ELR (cell line): ENCODE measurements at regions not wholly inside any gene's neighbourhood (a gene's known extent, or its start where the extent isn't known, plus 50 kb on each side); places are given as distances from the start of the nearest gene placed in this dataset.
A peak's percentile ranks its signal among the peaks of the same experiment; 100 is the strongest.
"Not testable (repeated sequence)": the region's sequence is repeated elsewhere in the genome, so short reads cannot be mapped to it uniquely, and the experiment has no call there.

Source experiments
- DNase-seq: peaks from one replicate; pipeline ENCODE4 v3.0.0-alpha.2; 2015; ENCODE audit warnings: low read depth

DNA sequence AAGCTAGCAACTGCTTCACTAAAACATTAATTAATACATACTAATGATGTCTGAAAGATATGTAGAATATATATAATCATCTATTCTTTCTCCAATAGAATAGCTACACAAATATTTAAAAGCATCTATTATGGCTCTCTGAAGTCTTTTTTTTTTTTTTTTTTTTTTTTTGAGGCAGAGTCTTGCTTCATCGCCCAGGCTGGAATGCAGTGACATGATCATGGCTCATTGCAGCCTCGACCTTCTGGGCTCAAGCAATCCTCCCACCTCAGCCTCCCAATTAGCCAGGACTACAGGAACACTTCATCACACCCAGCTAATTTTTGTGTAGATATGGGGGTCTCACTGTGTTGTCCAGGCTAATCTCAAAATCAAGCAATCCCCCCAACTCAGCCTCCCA lies 120.4 kb upstream of the KYNU start:
- peak; percentile 43 for DNase-seq

DNA sequence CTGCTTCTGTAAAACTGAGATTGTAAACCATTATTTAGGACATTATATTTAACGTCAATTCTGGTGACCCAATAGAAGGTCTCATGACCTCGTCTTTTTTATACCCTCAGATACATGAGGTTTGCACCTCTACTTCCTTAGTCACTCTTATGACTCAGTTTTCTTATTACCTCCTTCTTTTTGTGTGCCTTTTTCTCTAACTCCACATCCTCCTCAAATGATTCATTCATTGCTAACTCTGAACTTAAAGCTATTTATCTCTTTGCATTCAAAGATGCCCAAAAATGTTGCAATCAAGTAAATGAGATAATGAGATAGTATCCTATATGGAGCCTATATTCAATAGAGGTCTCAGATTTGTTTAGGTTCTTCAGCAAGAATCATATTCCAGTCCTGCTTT lies 121.0 kb upstream of the KYNU start:
- DNase-seq: peak; percentile 90

DNA sequence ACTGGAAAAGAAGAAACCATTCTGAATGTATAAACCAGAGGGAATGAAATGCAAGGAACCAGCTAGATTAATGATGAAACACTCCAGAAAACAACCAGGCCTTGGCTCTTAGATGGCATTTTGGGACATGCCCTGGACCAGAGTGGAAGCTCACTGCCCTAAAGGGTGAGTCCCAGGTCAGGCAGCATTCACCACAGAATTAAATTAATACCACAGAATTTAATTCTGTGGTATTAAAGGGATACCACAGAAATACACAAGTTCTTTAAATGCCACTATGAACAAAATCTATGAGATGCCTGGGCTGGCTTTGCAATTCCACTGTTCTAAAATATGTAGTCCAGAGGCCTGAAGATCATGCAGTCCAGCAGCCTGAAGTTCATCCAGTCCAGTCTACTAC lies 122.3 kb upstream of the KYNU start:
- no peak for DNase-seq

DNA sequence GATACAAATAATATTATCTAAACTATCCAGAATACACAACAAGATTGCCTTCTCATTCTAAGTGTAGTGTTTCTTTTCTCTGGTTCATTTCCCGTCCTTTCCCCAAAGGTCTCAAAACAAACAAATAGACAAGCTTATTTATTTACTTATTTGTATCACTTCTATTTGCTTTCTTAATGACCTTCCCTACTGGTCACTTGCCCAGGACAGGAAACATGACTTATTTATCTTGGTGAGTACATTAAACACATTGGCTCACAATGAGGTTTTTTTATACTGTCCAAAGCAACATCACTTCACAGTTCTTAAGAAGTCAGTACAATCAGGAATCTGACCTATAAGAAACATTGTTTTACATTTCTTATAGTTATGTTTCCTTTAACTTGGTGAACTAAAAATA lies 123.3 kb upstream of the KYNU start:
- DNase-seq: no peak

DNA sequence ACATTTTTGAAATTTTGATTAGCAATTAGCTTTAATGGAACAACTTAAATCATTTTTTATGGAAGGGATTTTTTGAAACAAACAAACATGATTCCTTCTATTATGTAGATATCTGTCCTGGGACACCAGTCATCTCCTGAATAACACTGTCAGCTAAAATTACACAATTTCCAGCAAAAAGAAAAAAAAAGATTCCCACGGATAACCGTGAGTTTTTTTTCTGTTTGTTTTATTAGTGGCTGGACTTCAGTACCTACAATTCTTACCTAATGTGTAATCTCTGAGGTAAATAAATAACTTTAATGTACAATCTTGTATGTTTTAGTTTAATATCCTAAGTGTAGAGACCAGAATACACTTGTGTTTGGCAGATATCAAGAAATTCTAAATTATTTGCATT lies 126.6 kb upstream of the KYNU start:
- DNase-seq: no peak

DNA sequence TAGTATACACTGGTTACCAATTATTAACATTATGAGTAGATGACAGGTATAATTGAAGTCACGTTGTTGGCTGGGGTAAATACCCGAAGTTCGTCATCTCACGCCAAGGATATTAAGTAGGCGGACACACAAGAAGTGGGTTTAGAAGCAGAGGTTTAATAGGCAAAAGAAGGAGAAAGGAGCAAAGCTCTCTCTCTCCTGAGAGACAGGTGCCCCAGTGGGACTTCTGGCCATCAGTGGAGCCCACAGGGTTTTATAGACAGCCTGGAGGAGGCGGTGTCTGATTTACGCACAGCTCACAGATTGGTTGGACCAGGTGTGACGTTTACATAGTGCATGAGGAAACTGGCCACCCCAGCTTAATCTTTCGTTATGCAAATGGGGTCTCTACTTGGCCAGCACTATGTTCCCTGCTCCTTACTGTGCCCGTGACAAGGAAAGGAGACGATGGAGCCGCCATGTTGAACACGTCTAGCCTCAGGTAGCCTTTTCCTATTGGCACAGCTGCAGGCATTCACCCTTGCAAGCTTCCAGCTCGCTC lies 128.8 kb upstream of the KYNU start:
- DNase-seq: no peak

DNA sequence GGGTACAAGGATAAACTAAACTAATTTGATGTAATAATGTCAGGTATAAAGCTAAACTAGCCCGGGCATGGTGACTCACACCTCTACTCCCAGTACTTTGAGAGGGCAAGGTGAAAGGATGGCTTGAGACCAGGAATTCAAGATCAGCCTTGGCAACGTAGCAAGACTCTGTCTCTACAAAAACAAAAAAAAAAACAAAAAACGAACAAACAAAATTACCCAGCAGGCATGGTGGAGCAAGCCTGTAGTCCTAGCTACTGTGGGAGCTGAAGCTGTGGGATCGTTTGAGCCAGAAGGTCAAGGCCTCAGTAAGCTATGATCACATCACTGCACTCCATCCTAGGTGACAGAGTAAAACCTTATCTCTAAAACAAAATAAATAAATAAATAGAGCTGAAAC lies 131.8 kb upstream of the KYNU start:
- no peak for DNase-seq

DNA sequence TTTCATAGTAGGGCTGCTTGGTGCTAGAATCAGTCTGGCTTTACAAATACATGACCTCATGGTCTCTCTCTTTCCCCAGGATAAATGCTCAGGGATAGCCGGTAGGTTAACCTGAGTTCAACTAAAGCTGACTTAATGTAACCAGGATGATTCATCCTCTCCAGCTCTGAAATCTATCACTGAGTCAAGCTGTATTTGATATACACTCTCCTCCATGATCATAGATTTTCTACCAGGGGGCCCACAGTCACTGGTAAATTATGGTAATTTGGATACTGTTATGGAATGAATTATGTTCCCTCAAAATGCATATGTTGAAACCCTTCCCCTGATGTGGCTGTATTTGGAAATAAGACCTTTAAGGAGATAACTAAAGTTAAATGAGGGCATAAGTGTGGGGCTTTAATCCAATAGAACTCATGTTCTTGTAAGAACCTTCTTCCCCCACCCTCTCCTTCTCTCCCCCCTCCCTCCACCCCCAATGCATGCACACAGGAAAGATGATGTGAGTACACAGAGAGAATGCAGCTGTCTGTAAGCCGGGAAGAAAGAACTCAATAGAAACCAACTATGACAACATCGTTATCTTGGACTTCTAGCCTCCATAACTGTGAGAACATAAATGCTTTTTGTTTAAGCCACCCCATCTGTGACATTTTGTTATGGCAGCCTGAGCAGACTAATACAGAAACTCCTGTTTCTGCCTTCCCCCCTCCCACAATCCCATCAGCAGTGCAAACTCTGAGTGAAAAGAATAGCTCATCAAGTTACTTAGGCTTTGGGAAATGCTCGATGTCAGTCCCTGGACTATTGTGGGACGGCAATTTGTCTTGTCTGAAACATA lies 134.9 kb upstream of the KYNU start:
- peak; percentile 87 for DNase-seq

DNA sequence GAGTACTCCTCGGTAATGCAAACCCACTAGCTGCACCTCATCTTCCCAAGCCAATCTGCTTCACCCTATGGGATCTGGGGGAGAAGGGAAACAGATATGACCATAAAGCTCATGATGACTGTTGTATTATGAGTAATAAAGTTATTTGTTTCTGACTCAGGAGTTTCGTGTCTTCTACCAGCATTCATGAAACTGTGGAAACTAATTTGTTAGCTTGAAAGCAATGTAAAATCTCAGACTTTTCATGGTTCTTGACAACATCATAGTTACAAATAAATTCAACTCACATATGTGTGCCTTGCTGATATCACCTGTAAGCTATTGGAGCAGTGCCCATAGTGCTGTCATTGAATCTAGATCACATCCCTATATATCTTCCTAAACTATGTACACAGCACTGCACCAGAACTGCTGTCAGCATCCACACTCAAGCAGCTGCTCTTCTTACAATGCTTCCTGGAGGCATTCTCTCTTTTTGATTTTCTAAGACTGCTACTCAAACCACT lies 135.6 kb upstream of the KYNU start:
- peak; percentile 61 for DNase-seq

DNA sequence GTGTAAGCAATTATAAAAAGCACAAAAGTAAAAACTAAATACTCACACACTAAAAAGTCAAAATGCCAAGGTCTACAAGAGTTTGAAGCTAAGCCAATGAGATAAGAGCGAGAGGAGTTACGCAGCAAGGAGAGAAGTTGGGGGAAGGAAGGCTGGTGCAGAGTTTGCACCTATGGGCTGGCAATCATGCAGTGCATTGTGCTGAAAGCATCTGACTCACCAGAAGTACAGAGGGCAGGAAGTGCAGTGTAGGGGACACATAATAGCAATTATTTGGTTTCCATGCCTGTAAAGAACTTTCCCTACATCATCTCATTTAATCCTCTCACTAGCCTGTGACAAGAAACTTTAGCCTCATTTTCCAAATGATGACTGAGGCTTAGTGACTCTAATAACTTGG lies 142.7 kb upstream of the KYNU start:
- DNase-seq: peak; percentile 32

DNA sequence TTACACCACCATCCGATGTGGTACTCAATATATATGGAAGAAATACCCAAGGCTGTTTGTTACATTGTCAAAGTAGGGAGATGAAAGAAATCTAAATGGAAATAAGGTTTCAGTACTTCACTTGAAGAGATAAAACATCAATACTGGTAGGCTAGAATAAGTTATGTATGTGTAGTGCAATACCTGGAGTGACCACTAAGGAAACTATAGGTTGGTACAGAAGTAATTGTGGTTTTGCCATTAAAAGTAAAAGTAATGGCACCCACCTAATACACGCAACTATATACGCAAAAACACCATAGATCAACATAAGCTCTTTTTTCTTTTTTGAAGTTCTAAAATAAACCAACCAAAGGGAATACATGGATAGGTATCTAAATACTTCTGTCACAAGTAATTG lies 143.2 kb upstream of the KYNU start:
- peak; percentile 24 for DNase-seq

DNA sequence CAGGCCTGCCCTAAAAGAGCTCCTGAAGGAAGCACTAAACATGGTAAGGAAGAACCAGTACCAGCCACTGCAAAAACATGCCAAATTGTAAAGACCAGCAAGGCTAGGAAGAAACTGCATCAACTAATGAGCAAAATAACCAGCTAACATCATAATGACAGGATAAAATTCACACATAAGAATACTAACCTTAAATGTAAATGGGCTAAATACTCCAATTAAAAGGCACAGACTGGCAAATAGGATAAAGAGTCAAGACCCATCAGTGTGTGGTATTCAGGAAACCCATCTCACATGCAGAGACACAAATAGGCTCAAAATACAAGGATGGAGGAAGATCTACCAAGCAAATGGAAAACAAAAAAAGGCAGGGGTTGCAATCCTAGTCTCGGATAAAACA lies 147.7 kb upstream of the KYNU start:
- DNase-seq: not testable (repeated sequence)

DNA sequence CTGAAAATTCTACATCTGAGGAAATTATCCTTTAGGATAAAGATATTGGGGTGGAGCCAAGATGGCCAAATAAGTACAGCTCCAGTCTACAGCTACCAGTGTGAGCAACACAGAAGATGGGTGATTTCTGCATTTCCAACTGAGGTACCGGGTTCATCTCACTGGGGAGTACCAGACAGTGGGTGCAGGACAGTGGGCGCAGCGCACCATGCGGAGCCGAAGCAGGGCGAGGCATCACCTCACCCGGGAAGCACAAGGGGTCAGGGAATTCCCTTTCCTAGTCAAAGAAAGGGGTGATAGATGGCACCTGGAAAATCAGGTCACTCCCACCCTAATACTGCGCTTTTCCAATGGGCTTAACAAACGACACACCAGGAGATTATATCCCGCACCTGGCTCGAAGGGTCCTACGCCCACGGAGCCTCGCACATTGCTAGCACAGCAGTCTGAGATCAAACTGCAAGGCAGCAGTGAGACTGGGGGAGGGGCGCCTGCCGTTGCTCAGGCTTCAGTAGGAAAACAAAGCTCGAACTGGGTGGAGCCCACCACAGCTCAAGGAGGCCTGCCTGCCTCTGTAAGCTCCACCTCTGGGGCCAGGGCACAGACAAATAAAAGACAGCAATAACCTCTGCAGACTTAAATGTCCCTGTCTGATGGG lies 149.5 kb upstream of the KYNU start:
- not testable (repeated sequence) for DNase-seq

DNA sequence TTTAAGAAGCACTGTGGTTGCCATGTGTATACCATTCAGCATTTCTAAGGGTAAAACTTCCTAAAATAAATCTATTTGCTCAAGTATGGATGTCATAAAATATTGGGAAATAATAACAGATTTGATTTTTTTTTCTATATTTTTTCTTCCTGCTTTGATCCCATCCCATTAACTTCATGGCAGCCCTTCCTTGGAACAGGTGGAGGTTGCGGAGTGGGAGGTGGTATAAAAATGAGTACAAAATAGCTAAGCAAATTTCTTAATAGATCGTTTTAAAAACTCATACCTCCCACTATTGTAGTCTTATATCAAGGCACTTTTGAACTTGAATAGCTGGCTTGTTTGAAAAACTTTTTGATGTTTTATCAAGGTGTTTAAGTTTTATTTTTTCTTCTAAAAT lies 152.1 kb upstream of the KYNU start:
- no peak for DNase-seq

DNA sequence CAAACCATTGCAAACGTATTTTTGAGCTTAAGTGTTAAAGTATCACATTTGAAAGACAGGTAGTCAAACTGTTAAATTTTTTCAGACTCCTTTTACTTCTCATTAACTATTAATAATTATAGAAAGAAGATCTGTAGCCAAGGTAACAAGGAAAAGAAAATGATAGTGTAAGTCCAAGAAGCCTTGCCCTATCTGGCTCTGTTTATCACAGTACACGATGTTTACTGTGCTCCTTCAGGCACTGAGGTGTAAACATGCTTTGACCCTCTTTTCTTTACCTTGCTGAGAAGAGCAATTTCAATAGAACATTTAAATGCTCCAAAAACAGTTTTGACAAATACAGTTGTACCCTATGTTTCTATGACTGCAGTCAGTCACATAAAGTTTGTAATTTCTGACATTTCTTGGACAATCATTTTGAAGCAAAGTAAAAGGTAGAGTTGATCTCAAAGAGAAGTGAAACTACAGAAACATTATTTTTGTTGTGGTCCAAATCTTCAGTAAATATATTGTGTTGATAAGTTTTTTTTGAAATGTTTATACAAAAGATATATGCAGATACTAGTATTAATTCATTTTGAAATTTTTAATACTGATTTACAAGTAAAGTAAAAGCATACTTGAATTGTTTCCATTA lies 152.6 kb upstream of the KYNU start:
- DNase-seq: no peak

DNA sequence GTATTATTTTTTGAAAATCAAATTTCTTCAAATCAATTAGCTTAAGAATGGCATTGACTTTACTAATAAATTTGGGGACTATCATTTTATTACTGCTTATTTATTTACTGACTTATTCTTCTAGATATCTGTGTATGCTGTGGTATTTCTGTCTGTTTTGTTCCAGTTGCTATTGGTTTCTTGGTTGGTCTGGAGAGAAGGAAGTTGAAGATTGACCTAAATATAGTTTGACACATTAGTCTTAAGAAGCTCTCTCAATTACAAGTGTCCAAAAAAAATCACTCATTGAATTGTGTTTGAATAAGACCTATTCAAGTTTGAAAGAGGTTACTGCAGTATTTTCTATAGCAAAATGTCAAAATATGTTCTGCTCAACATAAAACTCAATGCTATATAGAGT lies 153.3 kb upstream of the KYNU start:
- no peak for DNase-seq

DNA sequence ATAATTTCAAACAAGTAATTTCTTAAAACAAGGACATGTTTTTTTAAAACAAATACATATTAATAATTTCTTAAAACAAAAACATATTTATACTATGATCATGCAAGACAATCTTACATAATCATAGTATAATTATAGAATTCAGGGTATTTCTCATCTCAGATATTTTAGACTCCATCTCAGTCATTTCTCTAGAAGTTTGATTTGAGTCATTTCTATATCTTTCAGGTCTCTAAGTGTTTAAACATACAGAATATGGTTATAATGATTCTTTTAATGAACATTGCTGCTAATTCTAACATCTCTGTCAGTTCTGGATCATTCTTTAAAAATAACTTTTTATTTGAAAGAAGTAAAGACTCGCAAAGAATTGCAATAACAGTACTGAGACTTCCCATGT lies 154.2 kb upstream of the KYNU start:
- DNase-seq: no peak

DNA sequence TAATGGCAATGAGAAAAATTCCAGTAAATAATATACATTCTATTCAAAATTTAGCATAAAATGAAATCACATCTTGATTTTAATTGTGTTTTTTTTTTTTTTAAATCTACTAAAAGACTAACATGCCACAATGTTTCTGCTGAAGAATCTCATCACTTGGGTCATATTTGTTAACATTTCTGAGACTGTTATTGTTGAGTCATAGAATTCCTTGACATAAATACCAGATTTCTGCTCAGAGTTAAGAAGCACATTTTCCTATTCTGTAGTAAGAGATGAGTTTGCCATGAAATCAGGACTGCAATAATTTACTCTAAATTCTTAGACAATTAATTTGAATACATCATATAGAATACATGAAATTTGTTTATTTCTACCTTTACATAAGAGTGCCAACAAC lies 154.9 kb upstream of the KYNU start:
- DNase-seq: peak; percentile 60

DNA sequence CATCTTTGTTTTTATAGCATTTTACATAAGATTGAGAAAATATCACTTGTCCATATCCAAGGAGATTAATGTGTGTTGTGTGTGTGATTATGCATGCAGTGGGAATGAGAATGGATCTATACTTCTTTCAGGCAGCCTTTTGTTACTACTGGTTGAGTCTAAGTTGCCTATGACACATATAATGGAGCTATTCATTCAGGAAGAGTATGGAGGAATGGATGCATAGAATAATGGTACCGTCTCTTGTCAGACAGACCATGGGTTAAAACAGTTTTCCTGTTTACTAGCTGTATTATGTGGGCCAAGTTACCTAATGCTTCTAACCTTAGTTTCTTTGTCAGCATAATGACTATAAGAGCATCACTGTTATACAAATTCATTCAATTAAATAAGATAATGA lies 155.4 kb upstream of the KYNU start:
- DNase-seq: no peak

DNA sequence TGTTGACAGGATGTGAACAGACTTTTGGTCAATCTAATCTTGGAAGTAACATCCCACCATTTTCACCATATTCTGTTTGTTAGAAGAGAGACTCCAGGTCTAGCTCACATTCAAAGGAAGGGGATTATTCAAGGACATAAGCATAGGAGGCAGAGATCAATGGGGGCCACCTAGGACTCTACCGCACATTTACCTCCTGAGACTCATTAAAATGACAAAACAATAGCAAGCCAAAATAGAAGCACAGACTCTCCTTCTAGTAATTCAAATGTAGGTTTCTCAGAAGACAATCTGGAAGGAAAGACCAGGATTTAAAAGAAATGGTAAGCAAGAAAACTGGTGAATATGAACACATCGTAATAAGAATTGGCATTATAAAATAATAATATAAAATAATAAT lies 156.4 kb upstream of the KYNU start:
- no peak for DNase-seq

DNA sequence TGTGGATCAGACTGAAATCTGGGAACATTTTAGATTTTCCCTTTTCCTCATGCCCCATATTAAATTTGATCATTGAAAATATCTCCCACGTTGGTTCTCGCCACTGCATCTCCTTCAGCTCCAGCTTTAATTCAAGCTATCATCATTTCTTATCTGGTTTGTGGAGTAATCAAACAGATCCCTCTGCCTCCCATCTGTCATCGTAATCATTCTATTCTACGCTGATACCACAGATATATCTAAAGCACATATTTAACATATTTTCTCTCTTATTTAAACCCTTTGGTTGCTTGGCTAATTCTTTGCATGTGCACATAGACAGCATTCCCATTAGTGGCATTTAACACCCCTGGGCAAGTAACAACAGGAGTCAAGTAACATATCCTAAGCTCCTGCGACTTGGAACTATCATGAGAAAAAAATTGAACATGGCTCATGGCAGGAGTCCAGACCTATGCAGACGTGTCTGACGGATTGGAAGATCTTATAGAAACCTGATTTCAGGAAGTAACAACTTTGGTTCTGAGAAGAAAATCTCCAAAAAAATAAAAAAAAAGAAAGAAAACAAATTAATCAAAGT lies 158.8 kb upstream of the KYNU start:
- DNase-seq: no peak

DNA sequence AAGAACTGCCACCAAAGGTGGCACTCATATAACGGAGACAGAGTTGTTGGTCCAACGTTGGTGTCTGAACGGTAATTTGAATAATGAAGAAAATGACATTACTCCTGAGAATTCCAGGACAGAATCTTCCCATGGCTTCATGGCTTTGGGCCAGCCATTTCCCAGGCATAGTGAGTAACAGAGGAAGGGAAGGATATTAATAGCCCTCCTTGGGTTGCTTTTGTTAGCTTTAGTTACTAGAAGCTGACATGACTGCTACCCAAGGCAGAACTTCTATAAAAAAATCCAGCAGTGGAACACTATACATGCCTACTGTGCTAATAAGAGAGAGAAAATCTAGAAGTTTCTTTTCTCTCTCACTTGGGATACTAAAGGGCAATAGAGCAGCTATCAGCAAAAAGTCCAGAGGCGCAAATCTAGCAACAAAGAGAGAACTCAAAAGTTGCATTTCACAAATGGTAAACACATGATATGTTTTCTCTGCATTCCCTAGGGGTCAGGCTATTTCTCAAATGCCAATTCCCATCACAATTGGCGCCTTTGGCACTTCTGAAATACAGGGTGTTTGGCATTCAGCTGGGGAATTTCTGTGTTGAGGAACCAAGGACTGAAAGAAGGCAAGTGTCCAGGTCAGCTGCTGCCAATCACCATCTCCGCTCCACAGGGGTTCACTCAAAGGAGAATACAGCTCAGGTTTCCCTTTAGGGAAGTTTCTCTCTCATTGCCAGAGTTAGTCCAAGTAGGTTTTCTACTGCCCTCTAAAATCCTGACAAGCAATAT lies 160.8 kb upstream of the KYNU start:
- DNase-seq: no peak
